NCI-H2196 treated with DMSO at 0.1 percent for 48 hours (cell line): ENCODE measurements at regions not wholly inside any gene's neighbourhood (a gene's known extent, or its start where the extent isn't known, plus 50 kb on each side); places are given as distances from the start of the nearest gene placed in this dataset.

Source experiments
- DNase-seq: peaks from one replicate; lab custom pipeline; 2025; ENCODE audit not compliant: unreplicated experiment; lab: John Stamatoyannopoulos, UW

- no peak for DNase-seq
Measured at GRCh38 chr2:5287558-5288334, 404.4 kb upstream of the SOX11 start.

- DNase-seq, result no peak
Measured at GRCh38 chr2:5290900-5291546, 401.2 kb upstream of the SOX11 start.

GRCh38 chr2:5304640-5305039 lies 387.5 kb upstream of the SOX11 start:
- DNase-seq, result no peak

- no peak for DNase-seq
Measured at GRCh38 chr2:5315041-5315440, 377.1 kb upstream of the SOX11 start.

GRCh38 chr2:5315512-5315911 lies 376.7 kb upstream of the SOX11 start:
- no peak for DNase-seq

GRCh38 chr2:5316001-5316490 lies 376.1 kb upstream of the SOX11 start:
- DNase-seq, result no peak

- DNase-seq, result no peak
Measured at GRCh38 chr2:5319493-5319892, 372.7 kb upstream of the SOX11 start.

- no peak for DNase-seq
Measured at GRCh38 chr2:5322396-5322795, 369.8 kb upstream of the SOX11 start.

- no peak for DNase-seq
Measured at GRCh38 chr2:5325523-5325922, 366.7 kb upstream of the SOX11 start.

- no peak for DNase-seq
Measured at GRCh38 chr2:5328826-5329225, 363.4 kb upstream of the SOX11 start.

- no peak for DNase-seq
Measured at GRCh38 chr2:5329763-5330162, 362.4 kb upstream of the SOX11 start.

- no peak for DNase-seq
Measured at GRCh38 chr2:5330961-5331360, 361.2 kb upstream of the SOX11 start.

- DNase-seq, result no peak
Measured at GRCh38 chr2:5332925-5333324, 359.3 kb upstream of the SOX11 start.

GRCh38 chr2:5339473-5339872 lies 352.7 kb upstream of the SOX11 start:
- DNase-seq, result no peak

GRCh38 chr2:5343785-5344335 lies 348.3 kb upstream of the SOX11 start:
- no peak for DNase-seq

- DNase-seq, result no peak
Measured at GRCh38 chr2:5352286-5352685, 339.9 kb upstream of the SOX11 start.

- no peak for DNase-seq
Measured at GRCh38 chr2:5353565-5353964, 338.6 kb upstream of the SOX11 start.

- DNase-seq, result no peak
Measured at GRCh38 chr2:5359397-5359796, 332.8 kb upstream of the SOX11 start.

- DNase-seq, result no peak
Measured at GRCh38 chr2:5360081-5360480, 332.1 kb upstream of the SOX11 start.

- no peak for DNase-seq
Measured at GRCh38 chr2:5364361-5364760, 327.8 kb upstream of the SOX11 start.

GRCh38 chr2:5365871-5366461 lies 326.2 kb upstream of the SOX11 start:
- DNase-seq, result no peak

- DNase-seq, result no peak
Measured at GRCh38 chr2:5367321-5367720, 324.9 kb upstream of the SOX11 start.
